Iris pigment epithelial cell (primary cell): ENCODE measurements at regions not wholly inside any gene's neighbourhood (a gene's known extent, or its start where the extent isn't known, plus 50 kb on each side); places are given as distances from the start of the nearest gene placed in this dataset.
A peak's percentile ranks its signal among the peaks of the same experiment; 100 is the strongest.
"Not testable (repeated sequence)": the region's sequence is repeated elsewhere in the genome, so short reads cannot be mapped to it uniquely, and the experiment has no call there.

Source experiments
- DNase-seq: peaks from one replicate; pipeline ENCODE4 v3.0.0-alpha.2; 2011; ENCODE audit warnings: low read depth

DNA sequence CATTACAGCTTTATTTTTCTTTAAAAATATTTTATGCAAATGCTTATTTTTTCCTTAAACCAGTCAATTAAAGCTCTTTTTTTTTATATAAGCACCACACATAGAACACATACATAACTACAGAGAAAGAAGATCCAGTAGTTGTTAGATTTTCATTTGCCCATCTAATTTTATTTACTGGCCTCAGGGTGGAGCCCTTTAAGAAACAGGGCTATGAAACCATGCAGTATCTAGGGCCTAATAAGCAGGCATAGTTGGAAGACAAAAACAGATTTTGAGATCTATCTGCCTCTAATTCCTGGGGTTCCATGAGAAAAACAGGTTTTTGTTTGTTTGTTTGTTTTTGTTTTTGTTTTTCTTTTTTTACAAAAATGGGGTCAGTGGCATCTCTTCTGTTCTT, 120.6 kb downstream of the BCHE start:
- no peak for DNase-seq

GRCh38 chr3:165713479-165713878, 123.7 kb downstream of the BCHE start:
- no peak for DNase-seq

DNA sequence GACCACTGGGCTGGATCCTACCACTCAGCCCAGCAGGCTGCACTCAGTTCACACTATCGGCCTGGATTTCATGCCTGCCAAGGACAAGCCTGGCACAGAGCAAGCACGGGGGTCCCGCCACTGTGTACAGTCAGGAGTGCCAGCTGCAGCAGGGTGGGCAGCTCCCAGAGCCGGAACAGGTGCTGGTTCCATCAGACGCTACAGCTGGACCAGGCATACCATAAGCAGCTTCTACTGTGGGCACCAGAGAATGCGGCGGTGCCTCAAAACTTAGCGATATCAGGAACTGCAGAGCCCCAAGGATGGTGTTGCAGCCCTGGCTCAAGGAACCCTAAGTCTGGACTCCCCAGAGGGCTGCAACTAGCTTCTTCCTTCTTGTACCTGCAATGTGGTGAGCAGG, 124.8 kb downstream of the BCHE start:
- no peak for DNase-seq

DNA sequence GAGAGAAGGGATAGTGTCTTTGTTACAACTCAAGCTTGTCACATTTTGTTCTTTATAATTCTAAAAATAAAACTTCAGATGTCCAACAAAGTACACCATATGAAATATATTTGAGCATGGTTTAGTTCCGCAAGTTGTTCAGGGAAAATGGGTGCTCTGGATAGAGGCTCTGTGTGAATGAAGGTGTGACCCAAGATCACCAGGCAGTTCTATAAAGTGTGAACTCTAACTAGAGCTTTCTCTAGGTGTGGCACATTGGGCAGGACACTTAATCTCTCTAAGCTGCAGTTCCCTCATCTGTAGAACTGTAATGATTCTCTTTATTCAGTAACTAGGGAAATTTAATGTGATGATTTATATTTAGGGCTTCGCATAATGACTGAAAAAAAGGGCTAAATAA, 139.3 kb downstream of the BCHE start:
- DNase-seq, result no peak

GRCh38 chr3:165696496-165696895, 140.7 kb downstream of the BCHE start:
- no peak for DNase-seq

DNA sequence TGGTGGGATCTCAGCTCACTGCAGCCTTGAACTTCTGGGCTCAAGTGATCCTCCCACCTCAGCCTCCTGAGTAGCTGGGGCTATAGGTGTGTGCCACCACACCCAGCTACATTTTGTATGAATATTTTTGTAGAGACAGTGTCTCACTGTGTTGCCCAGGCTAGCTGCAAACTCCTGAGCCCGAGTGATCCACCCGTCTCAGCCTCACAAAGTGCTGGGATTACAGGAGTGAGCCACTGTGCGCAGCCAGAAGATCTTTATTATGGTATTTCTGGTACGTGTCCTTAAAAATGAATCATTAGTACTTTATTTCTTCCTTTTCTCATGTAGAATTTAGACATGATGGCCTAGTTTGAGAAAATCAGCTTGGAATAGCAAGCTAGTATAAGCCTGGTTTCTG, 153.3 kb downstream of the BCHE start:
- no peak for DNase-seq

DNA sequence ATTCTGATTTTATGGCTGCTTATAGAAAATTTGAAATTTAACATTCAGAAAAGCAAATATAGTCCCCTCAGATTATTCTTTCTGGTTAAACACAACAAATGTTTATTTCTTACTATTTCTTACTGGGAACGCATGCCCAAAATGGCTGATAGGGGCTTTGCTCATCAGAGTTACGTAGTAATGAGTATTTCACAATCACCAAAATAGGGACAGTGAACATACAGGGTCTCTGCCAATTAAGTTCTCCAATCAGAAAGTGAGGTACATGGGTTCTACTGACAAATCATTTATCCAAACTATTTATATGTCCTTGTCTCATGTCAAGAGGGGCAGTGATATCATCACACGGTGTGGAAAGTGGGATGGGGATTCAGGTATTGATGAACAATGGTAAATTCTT, 154.5 kb downstream of the BCHE start:
- no peak for DNase-seq

GRCh38 chr3:165669967-165670366, 167.3 kb downstream of the BCHE start:
- peak; percentile 3 for DNase-seq

GRCh38 chr3:165669504-165669903, 167.7 kb downstream of the BCHE start:
- peak; percentile 31 for DNase-seq

DNA sequence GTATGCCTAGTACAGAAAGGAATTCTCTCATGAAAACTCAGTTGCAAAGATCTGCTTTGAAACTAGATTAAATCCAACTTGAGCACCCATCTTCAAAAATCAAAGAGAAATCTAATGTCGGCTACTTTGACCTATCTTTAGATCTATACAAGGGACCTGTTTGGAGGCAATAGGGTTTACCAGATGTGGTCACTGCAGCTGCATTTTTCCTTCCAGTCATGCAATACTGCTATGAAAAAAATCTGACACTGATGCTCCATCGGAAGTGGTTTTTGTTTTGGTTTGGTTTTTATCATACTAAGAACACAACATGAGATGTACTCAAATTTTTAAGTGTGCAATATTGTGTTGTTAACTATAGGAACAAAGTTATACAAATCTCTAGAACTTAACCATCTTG, 169.5 kb downstream of the BCHE start:
- DNase-seq, result no peak

- no peak for DNase-seq
These were observed 179.2 kb downstream of the BCHE start for GRCh38 chr3:165658027-165658426.

DNA sequence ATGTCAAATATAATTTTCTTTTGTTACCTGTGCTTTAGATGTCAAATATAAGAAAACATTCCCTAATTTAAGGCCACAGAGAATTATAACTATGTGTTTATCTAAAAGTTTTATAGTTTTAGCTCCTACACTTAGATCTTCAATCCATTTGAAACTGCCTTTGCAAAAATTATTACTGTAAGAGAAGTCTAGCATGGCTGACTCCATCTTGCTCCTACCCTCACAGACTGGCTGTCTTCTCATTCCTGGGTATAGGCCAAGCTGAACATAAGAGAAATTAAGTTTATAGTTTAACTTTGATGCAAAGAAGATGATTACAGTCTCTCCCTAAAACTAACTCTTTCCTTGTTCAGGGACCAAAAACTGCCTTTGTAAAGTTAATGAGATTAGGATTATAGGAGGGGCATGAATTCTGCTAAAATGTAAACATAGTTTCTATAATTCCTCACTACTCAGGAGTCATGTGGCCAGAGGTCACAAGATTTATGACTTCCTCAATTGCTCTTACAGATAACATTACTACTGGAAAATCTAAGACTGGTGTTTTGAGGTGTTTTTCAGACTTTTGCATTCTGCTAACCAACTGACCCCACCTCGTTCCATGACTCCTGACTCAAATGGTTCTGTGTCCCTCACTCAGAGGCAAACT, 184.0 kb downstream of the BCHE start:
- DNase-seq, result no peak

DNA sequence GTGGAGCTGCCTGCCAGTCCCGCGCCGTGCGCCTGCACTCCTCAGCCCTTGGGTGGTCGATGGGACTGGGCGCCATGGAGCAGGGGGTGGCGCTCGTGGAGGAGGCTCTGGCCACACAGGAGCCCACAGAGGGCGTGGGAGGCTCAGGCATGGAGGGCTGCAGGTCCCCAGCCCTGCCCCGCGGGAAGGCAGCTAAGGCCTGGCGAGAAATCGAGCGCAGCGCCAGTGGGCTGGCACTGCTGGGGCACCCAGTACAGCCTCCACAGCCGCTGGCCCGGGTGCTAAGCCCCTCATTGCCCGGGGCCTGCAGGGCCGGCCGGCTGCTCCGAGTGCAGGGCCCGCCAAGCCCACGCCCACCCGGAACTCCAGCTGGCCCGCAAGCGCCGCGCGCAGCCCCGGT, 187.9 kb downstream of the BCHE start:
- not testable (repeated sequence) for DNase-seq

GRCh38 chr3:165645191-165645590, 192.0 kb downstream of the BCHE start:
- DNase-seq, result no peak

DNA sequence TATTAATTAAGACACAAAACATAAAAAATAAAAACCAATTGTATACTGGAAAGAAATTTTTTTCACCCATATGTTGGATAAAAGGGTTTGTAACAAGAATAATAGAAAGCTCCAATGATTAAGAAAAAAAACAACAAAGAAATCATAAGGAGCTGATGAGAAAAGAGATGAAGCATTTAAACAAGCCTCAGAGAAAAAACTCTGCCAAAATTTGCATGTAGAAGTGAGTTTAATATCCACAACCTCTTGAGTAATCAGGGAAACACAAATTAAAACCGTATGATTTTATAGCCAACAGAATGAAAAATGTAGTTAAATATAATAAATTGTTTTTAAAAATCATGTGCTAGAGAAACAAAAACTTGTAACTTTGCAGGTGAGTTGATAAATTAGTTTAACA, 192.9 kb downstream of the BCHE start:
- DNase-seq, result no peak

DNA sequence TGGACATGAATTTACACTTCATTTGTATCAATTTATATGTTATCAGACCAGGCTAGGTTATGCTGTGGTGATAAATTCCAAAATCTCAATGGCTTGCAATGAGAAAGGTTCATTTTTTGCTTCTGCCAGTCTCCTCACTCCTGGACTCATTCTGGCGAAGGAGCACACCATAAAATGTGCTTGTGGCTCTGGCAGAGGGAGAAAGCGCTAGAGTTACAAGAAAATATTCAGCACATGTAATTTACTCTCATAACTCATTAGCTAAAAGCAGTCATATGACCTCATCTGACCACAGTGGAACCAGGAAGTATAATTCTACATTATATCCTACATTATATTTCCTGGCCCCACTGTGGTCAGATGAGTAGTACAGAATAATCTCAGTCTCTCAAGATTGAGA, 193.8 kb downstream of the BCHE start:
- peak; percentile 79 for DNase-seq

DNA sequence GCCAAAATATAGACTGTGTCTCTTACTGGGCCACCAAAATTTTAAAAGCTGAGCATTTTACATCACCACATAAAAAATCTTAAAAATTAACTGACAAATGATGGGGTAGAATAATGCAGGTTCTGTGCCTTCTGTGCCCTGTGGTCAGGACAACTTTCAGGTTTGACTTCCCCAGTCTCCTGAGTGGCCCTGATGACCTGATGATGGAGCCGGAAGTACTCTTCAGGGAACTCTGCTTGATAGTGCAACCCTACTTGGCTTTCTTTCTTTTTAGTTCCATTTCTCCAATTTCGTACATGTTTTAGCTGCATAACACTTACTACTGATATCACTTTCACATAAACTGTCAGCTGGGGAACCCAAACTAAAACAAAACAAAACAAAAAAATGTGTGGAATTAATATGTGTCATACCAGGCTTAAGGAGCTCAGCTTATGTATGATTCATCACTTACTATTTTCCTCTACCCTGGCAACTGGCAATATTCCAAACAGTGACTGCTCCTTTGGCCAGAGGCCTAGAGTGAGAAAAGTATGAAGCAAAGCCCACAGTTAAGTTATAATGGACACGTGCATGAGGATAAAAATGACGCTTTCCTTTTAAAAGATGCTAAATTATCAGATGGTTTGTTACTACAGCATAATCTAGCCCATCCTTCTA, 194.3 kb downstream of the BCHE start:
- peak; percentile 99 for DNase-seq

GRCh38 chr3:165641569-165642310, 195.5 kb downstream of the BCHE start:
- DNase-seq, result peak; percentile 28

- DNase-seq, result no peak
These were observed 196.3 kb downstream of the BCHE start for GRCh38 chr3:165640970-165641369.

GRCh38 chr3:165640031-165640430, 197.2 kb downstream of the BCHE start:
- DNase-seq, result no peak

DNA sequence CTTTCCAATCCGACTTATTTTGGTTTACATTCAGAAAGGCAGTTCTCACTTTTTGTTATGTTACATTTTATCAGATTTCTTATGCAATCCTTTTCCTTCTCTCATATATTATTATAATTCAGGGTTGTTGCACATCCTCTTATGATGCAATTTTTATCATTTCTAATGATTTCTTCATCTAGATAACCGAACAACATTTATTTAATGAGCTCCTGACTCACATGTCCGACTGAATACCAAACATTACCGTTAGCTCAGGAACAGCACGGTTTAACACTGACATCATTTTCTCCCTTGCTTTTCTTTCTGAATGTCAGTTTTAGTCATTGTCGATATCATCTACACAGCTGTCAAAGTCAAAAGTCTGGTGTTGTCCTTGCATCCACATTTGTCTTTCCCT, 199.2 kb downstream of the BCHE start:
- peak; percentile 87 for DNase-seq

DNA sequence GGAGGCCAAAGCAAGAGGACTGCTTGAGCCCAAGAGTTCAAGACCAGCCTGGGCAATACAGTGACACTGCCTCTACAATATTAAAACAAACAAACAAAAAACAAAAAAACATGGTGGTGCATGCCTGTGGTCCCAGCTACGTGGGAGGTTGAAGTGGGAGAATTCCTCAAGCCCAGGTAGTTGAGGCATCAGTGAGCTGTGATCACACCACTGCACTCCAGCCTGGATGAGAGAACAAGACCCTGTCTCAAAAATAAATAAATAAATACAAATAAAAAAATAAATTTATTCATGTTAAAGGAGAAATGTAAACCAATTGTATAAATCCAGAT, 200.6 kb downstream of the BCHE start:
- DNase-seq, result no peak
